ENCODE measurements at regions not wholly inside any gene's neighbourhood (a gene's known extent, or its start where the extent isn't known, plus 50 kb on each side); places are given as distances from the start of the nearest gene placed in this dataset.

GRCh38 chr1:229156872-229157271 lies 114.0 kb upstream of the RAB4A start:
- no peaks in the 10 kb centered on the region for H3K27me3 ChIP-seq
- intact Hi-C loops (cut with DNase I) = no loop called here
- peaks cover 0 to 9% of the 10 kb centered on the region in 2 donors for H3K4me1 ChIP-seq (replicated peaks in 1 of 2)
- TF ChIP-seq POLR2A (IDR thresholded peaks at IDR 0.05) (no peak), CTCF (IDR thresholded peaks at IDR 0.05) (peak in 5 of 6 experiments; percentile 34 to 54 (median 45))
- no peak overlapping the region for H3K27ac ChIP-seq
- WGBS, 4 donors = 83 to 89% (median 88%) methylated on average over 3 of the region's 3 CpGs
- no peak overlapping the region for H3K4me3 ChIP-seq
- peak in 3 of 7 donors; percentile 25 to 42 (median 37) for DNase-seq
- no peaks in the 10 kb centered on the region for H3K36me3 ChIP-seq (replicated peaks in 1 of 2)
- no peaks in the 10 kb centered on the region for H3K9me3 ChIP-seq (replicated peaks in 1 of 3)

- H3K27ac ChIP-seq = peak overlapping the region in 2 of 5 donors; percentile 17 to 35
- TF ChIP-seq CTCF (IDR thresholded peaks at IDR 0.05) = no peak
- TF ChIP-seq POLR2A (IDR thresholded peaks at IDR 0.05) = no peak
- intact Hi-C loops (cut with DNase I) = no loop called here
- WGBS, 4 donors = 75 to 96% (median 87%) methylated on average over 4 of the region's 4 CpGs
- no peak for DNase-seq
- H3K9me3 ChIP-seq (replicated peaks in 1 of 3) = no peaks in the 10 kb centered on the region
- H3K36me3 ChIP-seq (replicated peaks in 1 of 2) = no peaks in the 10 kb centered on the region
- no peak overlapping the region for H3K4me3 ChIP-seq
- no peaks in the 10 kb centered on the region for H3K27me3 ChIP-seq
- H3K4me1 ChIP-seq (replicated peaks in 1 of 2) = peaks cover 0 to 9% of the 10 kb centered on the region in 2 donors
Measured at GRCh38 chr1:229157480-229157879, 113.4 kb upstream of the RAB4A start.

- H3K27ac ChIP-seq = peak overlapping the region in 2 of 5 donors; percentile 60 to 82
- no peaks in the 10 kb centered on the region for H3K9me3 ChIP-seq (replicated peaks in 1 of 3)
- 65 to 73% (median 69%) methylated on average over 8 to 11 of the region's 11 CpGs for WGBS, 4 donors
- no peaks in the 10 kb centered on the region for H3K36me3 ChIP-seq (replicated peaks in 1 of 2)
- peaks cover 0 to 9% of the 10 kb centered on the region in 2 donors for H3K4me1 ChIP-seq (replicated peaks in 1 of 2)
- no peak overlapping the region for H3K4me3 ChIP-seq
- TF ChIP-seq CTCF (IDR thresholded peaks at IDR 0.05) (no peak), POLR2A (IDR thresholded peaks at IDR 0.05) (no peak)
- H3K27me3 ChIP-seq = no peaks in the 10 kb centered on the region
- intact Hi-C loops (cut with DNase I) = no loop called here
- DNase-seq = peak in 6 of 7 donors; percentile 31 to 59 (median 37)
Measured at GRCh38 chr1:229158341-229158921, 112.5 kb upstream of the RAB4A start.

GRCh38 chr1:229158927-229159326 lies 112.0 kb upstream of the RAB4A start:
- intact Hi-C loops (cut with DNase I) = no loop called here
- WGBS, 4 donors = 56 to 69% (median 69%) methylated on average over 4 of the region's 4 CpGs
- TF ChIP-seq CTCF (IDR thresholded peaks at IDR 0.05) (no peak), POLR2A (IDR thresholded peaks at IDR 0.05) (no peak)
- no peaks in the 10 kb centered on the region for H3K27me3 ChIP-seq
- H3K36me3 ChIP-seq (replicated peaks in 1 of 2) = no peaks in the 10 kb centered on the region
- no peaks in the 10 kb centered on the region for H3K9me3 ChIP-seq (replicated peaks in 1 of 3)
- no peak for DNase-seq
- H3K4me1 ChIP-seq (replicated peaks in 1 of 2) = peaks cover 0 to 9% of the 10 kb centered on the region in 2 donors
- H3K27ac ChIP-seq = peak overlapping the region in 2 of 5 donors; percentile 60 to 82
- H3K4me3 ChIP-seq = no peak overlapping the region
